GM21423 (cell line): ENCODE measurements at regions not wholly inside any gene's neighbourhood (a gene's known extent, or its start where the extent isn't known, plus 50 kb on each side); places are given as distances from the start of the nearest gene placed in this dataset.
"Not testable (repeated sequence)": the region's sequence is repeated elsewhere in the genome, so short reads cannot be mapped to it uniquely, and the experiment has no call there.

Experiments
- ATAC-seq: cut with Tn5 transposase; IDR thresholded peaks from one replicate; pipeline ENCODE4 v1.9.1; 2021; ENCODE audit warnings: mild to moderate bottlenecking, moderate library complexity; ENCODE audit not compliant: unreplicated experiment

DNA sequence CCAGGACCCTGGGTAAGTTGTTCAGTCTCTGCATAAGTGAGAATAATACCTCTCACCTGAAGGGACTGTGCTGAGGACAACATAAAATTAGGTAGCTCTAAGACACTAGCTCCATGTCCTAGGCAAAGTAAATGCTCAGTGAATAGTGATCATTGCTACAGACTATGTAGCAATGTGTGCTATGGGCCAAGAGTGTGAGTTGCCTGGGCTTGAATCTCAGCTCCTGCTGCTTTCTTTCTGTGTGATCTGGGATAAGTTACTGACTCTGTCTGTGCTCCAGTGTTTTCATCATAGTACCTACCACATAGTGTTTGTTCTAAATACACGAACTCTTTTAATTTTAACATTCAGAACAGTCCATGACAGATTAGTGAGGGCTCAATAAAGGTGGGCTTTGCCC, 81.1 kb upstream of the MFGE8 start:
- no peak for ATAC-seq

DNA sequence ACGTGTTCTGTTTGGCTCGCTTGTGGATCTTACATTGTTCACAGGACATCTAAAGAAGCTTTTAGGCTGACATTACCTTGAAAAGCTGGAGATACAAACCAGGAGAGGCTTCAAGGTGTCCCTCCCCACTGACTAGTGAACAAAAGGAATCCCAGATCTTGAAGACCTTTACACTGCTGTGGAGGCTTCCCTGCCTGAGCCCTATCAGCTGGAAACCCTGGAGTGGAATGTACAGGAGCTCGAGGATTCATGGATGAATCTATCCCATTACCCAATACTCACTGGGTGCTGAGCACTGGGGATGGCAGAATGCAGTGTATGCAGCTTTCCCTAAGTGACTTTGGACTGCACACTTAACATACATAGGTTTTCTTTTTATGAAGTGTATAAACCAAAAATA, 82.3 kb upstream of the MFGE8 start:
- no peak for ATAC-seq

DNA sequence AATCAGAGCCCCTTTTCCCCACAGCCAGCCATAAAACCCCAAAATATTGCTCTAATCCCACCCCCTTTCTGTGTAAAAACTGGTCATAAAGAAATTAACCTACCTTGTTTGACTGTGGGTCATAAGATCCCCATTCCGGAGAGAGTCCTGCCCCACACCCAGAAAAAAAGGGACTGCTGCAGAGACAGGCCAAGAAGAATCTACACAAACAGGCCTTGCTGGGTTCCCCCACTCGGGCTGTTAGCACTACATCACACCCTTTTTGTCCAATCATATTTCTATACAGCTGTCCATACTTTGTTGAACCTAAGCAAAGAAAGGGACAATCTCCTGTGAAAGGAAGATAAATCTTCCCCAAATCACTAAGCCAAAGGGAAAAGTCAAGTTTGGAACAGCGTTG, 84.4 kb upstream of the MFGE8 start:
- no peak for ATAC-seq

DNA sequence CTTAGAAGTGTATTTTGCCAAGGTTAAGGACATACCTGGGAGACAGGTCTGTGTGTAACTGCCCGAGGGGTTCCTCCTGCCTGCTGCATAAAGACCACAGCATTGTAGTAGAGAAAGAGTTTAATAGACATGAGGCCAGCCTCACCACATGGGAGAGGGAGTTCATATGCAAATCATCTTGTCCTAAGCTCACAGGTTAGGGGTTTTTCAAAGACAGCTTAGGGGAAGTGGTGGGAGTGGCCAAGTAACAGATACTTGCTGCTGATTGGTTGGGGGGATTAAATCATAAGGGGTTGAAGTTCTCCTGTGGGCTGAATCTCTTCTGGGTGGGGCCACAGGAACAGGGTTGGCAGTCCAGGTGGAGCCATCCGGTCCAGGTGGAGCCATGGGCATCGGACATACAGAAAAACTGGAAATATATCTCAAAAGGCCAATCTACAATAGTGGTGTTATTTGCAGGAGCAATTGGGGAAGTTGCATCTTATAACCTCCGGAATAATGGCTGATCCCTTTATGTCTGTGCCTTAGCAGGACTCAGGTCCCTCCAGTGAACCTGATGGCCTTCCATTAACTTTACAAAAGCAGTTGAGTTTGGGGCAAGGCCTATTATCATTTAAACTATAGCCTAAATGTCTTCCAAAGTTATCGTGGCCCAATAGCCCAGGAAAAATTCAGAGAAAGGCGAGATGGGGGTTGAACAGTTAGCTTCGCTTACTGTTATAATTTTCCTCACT, 86.0 kb upstream of the MFGE8 start:
- ATAC-seq: no peak

DNA sequence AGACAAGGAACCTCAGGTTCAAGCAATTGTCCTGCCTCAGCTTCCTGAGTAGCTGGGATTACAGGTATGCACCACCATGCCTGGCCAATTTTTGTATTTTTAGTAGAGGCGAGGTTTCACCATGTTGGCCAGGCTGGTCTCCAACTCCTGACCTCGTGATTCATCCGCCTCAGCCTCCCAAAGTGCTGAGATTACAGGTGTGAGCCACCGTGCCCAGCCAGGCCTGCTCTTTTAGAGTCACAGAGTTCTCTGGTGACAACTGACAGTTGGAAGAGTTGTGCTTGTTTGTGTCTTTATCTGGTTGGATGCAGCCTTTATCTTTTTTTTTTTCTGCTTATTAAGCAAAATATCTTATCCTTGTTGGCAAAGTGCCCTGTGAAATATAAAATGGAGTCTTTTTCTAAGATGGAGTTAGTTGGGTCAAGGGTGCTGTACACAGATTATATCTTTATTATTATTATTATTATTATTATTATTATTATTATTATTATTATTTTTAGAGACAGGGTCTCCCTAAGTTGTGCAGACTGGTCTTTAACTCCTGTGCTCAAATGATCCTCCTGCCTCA, 86.5 kb upstream of the ABHD2 start:
- ATAC-seq: not testable (repeated sequence)

DNA sequence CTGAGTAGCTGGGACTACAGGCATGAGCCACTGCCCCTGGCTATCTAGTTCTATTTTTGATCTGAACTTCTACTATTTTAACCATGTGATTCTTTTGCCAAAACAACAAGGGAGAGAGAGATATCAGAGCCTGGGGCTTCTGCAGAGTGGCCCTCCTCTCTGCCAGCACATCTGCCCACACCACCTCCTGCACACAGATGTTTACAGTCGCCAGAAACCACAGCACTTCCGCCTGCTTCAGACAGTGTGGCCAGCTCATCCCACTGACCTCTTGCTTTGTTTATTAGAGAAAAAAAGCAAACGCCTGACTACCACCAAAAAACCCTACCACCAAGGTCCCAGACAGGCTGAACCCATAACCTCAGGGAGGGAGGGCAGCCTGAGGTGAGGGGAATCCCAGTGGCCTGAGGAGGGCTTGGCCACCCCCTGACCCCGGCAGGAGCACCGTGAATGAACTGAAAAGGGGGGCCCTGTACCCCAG, 85.9 kb upstream of the ABHD2 start:
- peak; percentile 86 for ATAC-seq

DNA sequence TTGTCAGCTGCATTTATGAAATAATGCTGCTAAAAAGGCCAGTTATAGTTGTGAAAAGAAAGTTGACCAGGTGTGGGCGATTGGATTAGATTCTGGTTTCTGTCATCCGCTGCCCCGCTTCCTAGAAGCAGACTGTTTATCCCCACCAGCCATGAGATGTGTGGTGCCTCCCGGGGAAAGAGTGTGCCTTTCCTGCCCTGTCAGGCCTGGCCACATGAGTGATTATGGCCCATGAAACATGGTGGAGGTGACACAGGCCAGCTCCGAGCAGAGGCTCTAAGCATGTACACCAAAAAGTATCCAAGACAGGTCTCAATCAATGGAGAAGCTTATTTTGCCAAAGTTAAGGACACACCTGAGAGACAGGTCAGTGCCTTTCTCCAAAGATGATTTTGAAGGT, 85.4 kb upstream of the ABHD2 start:
- ATAC-seq: no peak

DNA sequence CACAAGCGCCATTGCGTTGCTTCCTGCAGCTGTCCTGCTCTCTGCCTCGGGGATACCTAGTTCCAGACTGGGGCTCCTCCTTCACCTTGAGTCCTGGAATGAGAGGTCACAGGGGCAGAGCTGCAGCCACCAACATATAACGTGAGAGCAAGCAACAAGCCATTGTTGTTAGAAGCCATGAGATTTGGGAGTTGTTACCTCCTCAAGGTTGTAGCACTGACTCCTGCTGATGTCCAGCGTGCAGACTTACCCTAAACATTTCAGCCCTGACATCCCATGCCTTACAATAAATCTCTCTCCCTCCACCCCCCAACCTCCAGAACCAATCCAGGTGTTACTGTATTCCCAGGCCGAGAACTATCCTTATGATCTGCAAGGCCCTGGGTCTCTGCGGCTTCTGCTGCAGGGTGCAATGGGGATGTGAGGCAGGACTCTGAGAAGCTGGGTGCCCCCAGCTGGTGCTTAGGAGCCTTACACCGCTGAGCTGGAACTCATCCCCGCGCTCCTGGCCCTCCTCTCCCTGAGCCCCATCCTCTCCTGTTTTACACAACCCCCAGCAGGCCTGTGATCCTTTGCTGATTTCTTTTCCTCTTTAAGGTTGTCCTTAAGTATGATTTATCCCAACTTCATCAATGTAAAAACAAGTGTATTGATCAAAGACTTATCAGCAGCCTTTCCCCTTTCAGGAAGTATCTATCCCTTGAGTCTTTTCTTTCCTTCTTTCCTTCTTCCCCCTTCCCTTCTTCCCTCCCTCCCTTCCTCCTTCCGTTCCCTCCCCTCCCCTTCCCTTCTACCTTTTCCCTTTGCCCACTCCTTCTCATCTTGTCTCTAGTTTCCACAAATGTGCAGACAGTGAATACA, 84.2 kb upstream of the ABHD2 start:
- ATAC-seq: no peak

DNA sequence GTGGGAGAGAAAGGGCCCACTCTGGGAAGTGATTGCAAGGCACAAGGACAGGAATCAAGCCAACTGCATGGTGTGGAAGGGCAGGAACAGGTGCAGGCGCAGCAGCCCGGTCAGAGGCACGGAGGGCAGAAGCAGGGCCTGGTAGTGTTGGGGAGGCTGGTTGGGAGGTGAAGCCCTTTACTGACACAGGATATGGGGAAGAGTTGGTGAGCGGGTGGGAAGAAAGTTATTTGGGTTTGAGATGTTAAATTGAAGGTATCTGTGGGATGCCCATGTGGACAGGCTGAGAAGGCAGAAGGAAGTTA, 83.6 kb upstream of the ABHD2 start:
- no peak for ATAC-seq

DNA sequence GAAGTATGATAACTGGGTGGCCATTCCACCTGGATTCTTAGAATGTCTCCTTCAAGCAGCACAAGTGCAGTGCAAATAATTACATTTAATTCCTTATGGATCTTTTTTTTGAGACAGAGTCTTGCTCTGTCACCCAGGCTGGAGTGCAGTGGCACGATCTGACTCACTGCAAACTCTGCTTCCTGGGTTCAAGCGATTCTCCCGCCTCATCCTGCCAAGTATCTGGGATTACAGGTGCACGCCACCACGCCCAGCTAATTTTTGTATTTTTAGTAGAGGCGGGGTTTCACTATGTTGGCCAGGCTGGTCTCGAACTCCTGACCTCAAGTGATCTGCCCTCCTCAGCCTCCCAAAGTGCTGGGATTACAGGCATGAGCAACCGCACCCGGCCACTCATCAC, 80.7 kb upstream of the ABHD2 start:
- not testable (repeated sequence) for ATAC-seq

DNA sequence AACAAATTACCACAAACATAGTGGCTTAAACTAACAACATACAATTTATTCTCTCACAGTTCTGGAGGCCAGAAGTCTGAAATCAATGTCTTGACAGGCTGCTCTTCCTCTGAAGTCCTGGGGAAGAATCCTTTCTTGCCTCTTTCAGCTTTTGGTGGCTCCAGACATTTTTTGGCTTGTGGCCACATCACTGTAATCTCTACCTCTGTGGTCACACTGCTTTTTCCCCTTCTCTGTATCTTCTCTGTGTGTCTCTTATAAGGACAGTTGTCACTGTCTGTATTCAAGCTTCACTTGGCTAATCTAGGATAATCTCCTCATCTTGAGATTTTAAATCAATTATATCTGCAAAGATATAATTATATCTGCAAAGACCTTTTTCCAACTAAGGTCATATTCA, 80.3 kb upstream of the ABHD2 start:
- ATAC-seq: no peak

DNA sequence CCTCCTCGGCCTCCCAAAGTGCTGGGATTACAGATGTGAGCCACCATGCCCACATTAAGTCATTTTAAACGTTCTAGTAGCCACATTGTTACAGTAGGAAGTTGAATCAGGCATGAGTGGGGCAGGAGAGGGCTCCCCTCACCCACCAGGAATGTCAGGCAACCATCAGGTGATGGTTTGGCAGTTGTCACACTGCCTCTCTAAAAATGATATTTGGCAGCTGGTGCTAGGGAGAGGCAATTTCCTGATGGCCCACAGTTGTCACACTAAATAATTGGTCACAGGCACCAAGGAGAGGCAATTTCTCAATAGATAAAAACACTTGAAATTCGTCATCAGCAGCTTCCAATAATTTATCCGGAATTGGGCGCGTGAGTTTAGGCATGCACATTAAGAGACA, 79.2 kb upstream of the ABHD2 start:
- no peak for ATAC-seq

DNA sequence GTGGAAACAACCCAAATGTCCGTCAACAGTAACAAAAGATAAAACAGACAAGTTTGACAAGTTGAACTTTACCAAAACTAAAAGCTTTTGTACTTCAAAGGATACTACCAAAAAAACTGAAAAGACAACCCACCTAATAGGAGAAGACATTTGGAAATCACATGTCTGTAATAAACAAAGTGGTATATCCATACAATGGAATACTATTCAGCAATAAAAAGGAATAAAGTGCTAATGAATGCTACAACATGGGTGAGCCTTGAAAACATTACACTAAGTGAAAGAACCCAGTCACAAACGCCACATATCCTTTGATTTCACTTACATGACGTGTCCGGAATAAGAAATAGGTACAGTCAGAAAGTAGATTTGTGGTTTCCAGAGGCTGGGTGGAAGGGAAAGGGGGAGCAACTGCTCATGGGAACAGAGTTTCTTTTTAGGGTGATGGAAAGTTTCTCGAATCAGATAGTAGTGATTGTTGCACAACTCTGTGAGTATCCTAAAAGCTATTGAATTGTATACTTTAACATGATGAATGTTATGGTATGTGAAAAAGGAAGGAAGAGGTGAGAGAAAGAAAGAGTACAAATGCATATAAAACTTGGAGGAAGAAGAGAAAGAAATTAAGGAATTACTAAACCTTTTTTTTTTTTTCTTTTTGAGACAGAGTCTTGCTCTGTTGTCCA, 72.7 kb upstream of the ABHD2 start:
- ATAC-seq: no peak

DNA sequence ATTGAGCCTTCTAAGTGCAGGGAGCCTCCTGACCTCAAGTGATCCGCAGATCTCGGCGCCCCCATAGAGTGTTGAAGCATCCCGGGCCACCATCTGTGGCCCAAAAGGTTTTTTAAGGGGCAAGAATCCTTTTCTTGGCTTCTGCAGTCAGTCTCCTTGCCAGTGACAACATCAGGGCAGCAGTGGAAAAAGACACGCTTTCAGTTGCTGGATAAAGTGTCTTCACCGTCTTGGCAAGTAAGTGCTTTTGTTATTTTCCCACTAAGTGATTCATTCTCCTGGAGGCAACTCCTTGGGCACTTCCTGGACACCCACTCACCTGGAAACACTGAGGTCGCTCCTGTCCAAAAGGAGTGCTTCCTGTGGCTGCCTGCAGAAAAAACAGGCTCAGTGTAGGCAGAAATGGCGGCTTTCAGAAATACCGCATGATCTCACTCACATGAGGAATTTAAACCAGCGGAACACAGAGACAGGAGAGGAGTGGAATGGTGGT, 71.7 kb upstream of the ABHD2 start:
- ATAC-seq: no peak

DNA sequence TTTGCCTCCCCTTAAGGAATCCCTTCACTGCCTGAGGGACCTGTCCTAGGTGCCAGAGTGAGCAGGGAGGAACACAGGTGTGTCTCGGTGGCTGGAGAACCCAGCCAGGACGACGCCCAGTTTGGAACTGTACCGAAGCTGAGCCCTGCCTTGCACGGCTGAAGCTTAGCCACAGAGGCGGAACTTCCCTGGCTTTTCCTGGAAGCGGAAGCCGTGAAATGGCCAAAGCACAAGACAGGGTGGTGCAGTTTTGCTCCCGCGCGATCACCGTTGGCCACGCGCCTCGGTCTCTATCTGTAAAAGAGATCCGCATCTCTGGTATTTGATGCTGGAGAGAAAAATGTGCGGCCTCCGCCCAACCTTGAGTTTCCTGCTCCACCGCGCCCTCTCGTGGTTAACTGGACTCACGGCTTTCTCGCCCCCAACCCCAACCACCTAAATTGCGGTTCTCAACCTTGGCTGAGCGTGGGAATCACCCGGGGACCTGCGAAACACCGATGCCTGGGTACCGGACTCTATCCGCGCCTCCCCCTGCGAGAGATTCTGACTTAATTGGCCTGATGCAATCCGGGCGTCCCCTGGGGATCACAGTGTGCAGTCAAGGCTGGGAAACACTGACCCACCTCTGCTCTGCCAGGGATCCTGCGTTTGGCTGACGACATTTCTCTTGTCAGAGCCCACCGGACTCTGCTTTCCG, 70.7 kb upstream of the ABHD2 start:
- peak; percentile 64 for ATAC-seq

DNA sequence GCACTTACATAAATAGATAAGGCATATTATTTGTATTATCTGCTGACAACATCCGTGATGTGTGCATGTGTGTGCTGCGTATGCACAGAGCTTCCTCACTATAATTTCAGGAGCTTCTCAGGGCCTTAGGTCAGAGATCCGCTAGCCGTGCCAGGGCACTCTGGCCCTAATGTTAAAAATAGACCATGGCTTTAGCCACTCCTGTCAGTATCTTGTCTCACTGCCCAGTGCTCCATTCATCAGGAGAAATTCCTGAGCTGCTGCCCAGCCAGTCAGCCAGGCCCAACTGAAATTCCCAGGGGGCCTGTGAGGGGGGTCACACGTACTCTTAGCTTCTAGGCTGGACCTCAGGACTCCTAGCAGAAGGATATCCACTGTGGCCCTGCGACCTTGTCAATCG, 70.0 kb upstream of the ABHD2 start:
- ATAC-seq: no peak

DNA sequence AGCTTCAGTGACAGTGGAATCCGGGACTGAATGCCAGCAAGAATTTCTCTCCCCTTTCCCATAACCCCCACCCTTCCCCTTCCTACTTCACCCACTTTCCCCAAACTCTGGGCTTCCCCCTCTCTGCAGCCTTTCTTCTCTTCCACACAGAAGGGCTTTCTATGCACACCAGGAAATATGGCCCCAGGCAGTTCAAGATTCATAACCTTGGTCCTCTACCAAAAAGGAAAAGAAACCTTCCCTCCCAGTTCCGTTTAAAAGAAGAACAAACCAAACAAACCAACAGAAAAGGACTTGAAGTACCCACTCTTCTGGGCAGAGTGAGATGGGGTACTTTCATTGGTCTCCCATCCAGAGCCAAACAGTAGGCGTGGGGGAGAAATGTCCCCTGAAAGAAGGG, 68.8 kb upstream of the ABHD2 start:
- ATAC-seq: no peak

DNA sequence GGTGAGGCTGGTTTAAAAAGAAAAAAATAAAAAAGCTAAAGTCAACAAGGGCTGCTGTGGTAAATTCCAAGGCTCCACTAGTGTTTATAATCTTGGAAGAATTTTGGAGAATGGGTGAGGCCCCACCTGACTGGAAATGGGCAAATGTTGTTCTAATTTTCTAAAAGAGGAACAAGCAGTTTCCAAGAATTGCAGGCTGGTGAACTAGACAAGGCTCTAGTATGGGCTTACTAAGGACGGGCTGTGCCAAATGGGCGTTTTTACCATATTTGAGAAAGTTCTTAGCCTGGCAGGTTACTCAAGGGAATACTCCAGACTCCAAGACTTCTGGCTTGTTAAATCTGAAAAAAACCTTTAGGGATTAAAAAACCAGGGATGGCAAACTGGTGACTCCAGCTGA, 67.0 kb upstream of the ABHD2 start:
- no peak for ATAC-seq

DNA sequence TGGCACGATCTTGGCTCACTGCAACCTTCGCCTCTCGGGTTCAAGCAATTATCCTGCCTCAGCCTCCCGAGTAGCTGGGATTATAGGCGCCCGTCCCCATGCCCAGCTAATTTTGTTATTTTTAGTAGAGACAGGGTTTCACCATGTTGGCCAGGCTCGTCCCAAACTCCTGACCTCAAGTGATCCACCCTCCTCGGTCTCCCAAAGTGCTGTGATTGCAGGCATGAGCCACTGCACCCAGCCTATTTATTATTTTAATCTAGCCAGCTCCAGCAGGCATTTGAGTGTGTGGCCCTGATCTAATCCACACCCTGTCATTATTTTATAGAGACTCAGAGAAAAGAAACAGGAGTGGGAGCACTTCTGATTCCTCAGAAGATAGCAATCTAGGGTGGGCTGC, 66.4 kb upstream of the ABHD2 start:
- ATAC-seq: not testable (repeated sequence)

DNA sequence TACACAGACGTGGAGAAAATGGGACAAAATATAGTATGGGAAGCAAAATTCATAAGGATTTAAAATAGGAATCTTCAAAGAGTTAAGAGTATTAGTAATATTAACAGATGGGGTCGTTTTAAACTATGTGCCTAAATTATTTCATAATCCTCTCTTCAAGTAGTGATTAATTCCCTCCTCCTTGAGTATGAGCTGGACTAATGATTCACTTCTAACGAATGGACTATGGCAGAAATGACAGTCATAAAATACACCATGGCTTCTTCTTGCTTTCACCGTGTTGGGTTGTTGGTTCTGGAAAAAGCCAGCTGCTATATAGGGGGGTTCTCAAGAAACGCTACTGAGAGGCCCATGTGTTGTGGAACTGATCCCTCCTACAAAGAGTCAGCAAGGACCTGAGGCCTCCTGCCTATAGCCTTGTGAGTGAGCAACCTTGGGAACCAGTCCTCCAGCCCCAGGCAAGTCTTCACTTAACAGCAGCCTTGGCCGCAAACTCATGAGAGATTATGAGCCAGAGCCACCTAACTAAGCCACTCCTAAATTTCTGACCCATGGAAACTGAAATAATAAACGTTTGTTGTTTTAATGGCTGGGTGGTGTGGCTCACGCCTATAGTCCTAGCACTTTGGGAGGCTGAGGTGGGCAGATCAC, 64.8 kb upstream of the ABHD2 start:
- ATAC-seq: no peak
